ENCODE measurements at regions not wholly inside any gene's neighbourhood (a gene's known extent, or its start where the extent isn't known, plus 50 kb on each side); places are given as distances from the start of the nearest gene placed in this dataset.

GRCh38 chr11:92759571-92760214 lies 209.8 kb upstream of the MTNR1B start:
- no peaks in the 10 kb centered on the region for H3K36me3 ChIP-seq (ENCODE audit: control insufficient read depth in 4 of 4, insufficient read depth in 3 of 4, low read depth in 1 of 4, low read length in 3 of 4)
- WGBS = 61% methylated on average over 8 of the region's 8 CpGs
- DNase-seq (ENCODE audit: low spot score) = no peak

More at GRCh38 chr11:92759571-92760214, 209.8 kb upstream of the MTNR1B start:
- no peak overlapping the region for H3K27ac ChIP-seq (ENCODE audit: low read depth in 1 of 2, low read length in 2 of 2)
- H3K4me3 ChIP-seq (ENCODE audit: low read depth in 1 of 3, low read length in 3 of 3) = no peak overlapping the region
- H3K27me3 ChIP-seq (ENCODE audit: control insufficient read depth in 4 of 4, insufficient read depth in 4 of 4, low read length in 3 of 4) = no peaks in the 10 kb centered on the region
- no peak for TF ChIP-seq EGR1 (IDR thresholded peaks at IDR 0.05; ENCODE audit: low read depth in 2 of 2)
- no peak for TF ChIP-seq RAD21 (IDR thresholded peaks at IDR 0.05)
- no peak for TF ChIP-seq RXRA (IDR thresholded peaks at IDR 0.05)
- TF ChIP-seq TAF1 (conservative IDR thresholded peaks at IDR 0.05) = no peak
- no peak for TF ChIP-seq REST (IDR thresholded peaks at IDR 0.05)
- TF ChIP-seq ZBTB33 (IDR thresholded peaks at IDR 0.05) = no peak
- TF ChIP-seq YY1 (IDR thresholded peaks at IDR 0.05) = no peak
- no peak for TF ChIP-seq FOXA1 (IDR thresholded peaks at IDR 0.05)
- TF ChIP-seq CTCF (IDR thresholded peaks at IDR 0.05; ENCODE audit: low read depth, low read length, missing input control) = no peak
- H3K9ac ChIP-seq (ENCODE audit: low read depth in 1 of 2, low read length in 2 of 2) = no peak overlapping the region
- H3K4me1 ChIP-seq (ENCODE audit: control insufficient read depth in 4 of 4, insufficient read depth in 4 of 4, low read length in 3 of 4) = peaks cover 0 to 2% (median 0%) of the 10 kb centered on the region in 4 donors
- no peaks in the 10 kb centered on the region for H3K9me3 ChIP-seq (ENCODE audit: control insufficient read depth in 4 of 4, low read length in 3 of 4)

Measured in liver (tissue), 8 donors.